Activated naive CD8-positive, alpha-beta T cell treated with anti-CD3 and anti-CD28 coated beads, Interleukin-2, amount 10 ng/mL, durations not matched to agents 7 days and 5 days (primary cell): ENCODE measurements at regions not wholly inside any gene's neighbourhood (a gene's known extent, or its start where the extent isn't known, plus 50 kb on each side); places are given as distances from the start of the nearest gene placed in this dataset.

Experiments used
- ATAC-seq: fragments of 150-1000 bp; cut with Tn5 transposase; one replicate; pipeline ENCODE4 v1.10.0; 2021; ENCODE audit warnings: low read depth, moderate library complexity
- POLR2A ChIA-PET: fragments of 350-600 bp; sonication (Branson Sonifier 250); formaldehyde crosslinking; loops from one replicate; lab custom pipeline; 2021; ENCODE audit warnings: antibody characterized with exemption; lab: Charles Lee
- DNase-seq: peaks from one replicate; pipeline ENCODE4 v3.0.0; 2021
- H3K27ac Mint-ChIP-seq: one replicate; pipeline ENCODE4 v1.8.0; 2022; ENCODE audit warnings: mild to moderate bottlenecking, mixed read lengths
- H3K27me3 Mint-ChIP-seq: one replicate; pipeline ENCODE4 v1.8.0; 2022; ENCODE audit warnings: mild to moderate bottlenecking, moderate library complexity, mixed read lengths
- H3K36me3 Mint-ChIP-seq: one replicate; pipeline ENCODE4 v1.8.0; 2021; ENCODE audit warnings: mild to moderate bottlenecking, mixed read lengths
- H3K4me1 Mint-ChIP-seq: one replicate; pipeline ENCODE4 v1.8.0; 2021; ENCODE audit warnings: mixed read lengths
- H3K4me3 Mint-ChIP-seq: one replicate; pipeline ENCODE4 v1.8.0; 2022; ENCODE audit warnings: mild to moderate bottlenecking, moderate library complexity, mixed read lengths
- H3K9me3 Mint-ChIP-seq: one replicate; pipeline ENCODE4 v1.8.0; 2021; ENCODE audit warnings: mixed read lengths

GRCh38 chr13:84677836-84678235 lies 795.6 kb upstream of the SLITRK1 start:
- Mint-ChIP-seq H3K4me3 (no peak overlapping the region), H3K4me1 (no peaks in the 10 kb centered on the region), H3K27me3 (no peaks in the 10 kb centered on the region), H3K27ac (no peak overlapping the region), H3K36me3 (no peaks in the 10 kb centered on the region), H3K9me3 (no peaks in the 10 kb centered on the region)
- DNase-seq (no peak), ATAC-seq (no peak)
- POLR2A ChIA-PET: no interaction called here

GRCh38 chr13:84672616-84673015 lies 790.3 kb upstream of the SLITRK1 start:
- no peaks in the 10 kb centered on the region for H3K27me3 Mint-ChIP-seq
- POLR2A ChIA-PET: no interaction called here
- DNase-seq: no peak
- no peak overlapping the region for H3K4me3 Mint-ChIP-seq
- H3K9me3 Mint-ChIP-seq: no peaks in the 10 kb centered on the region
- ATAC-seq: no peak
- H3K27ac Mint-ChIP-seq: no peak overlapping the region
- no peaks in the 10 kb centered on the region for H3K4me1 Mint-ChIP-seq
- no peaks in the 10 kb centered on the region for H3K36me3 Mint-ChIP-seq

- no peak for DNase-seq
- H3K9me3 Mint-ChIP-seq: no peaks in the 10 kb centered on the region
- POLR2A ChIA-PET: no interaction called here
- H3K4me3 Mint-ChIP-seq: no peak overlapping the region
- H3K27ac Mint-ChIP-seq: no peak overlapping the region
- no peak for ATAC-seq
- H3K4me1 Mint-ChIP-seq: no peaks in the 10 kb centered on the region
- no peaks in the 10 kb centered on the region for H3K27me3 Mint-ChIP-seq
- no peaks in the 10 kb centered on the region for H3K36me3 Mint-ChIP-seq
Observed at GRCh38 chr13:84670245-84670644, 788.0 kb upstream of the SLITRK1 start.

- no peaks in the 10 kb centered on the region for H3K4me1 Mint-ChIP-seq
- POLR2A ChIA-PET: no interaction called here
- ATAC-seq: no peak
- no peak for DNase-seq
- no peaks in the 10 kb centered on the region for H3K27me3 Mint-ChIP-seq
- no peak overlapping the region for H3K4me3 Mint-ChIP-seq
- no peak overlapping the region for H3K27ac Mint-ChIP-seq
- no peaks in the 10 kb centered on the region for H3K9me3 Mint-ChIP-seq
- no peaks in the 10 kb centered on the region for H3K36me3 Mint-ChIP-seq
Observed at GRCh38 chr13:84668637-84669036, 786.4 kb upstream of the SLITRK1 start.

- no peak for DNase-seq
- no peak overlapping the region for H3K27ac Mint-ChIP-seq
- ATAC-seq: no peak
- POLR2A ChIA-PET: no interaction called here
- H3K27me3 Mint-ChIP-seq: no peaks in the 10 kb centered on the region
- H3K9me3 Mint-ChIP-seq: no peaks in the 10 kb centered on the region
- H3K36me3 Mint-ChIP-seq: no peaks in the 10 kb centered on the region
- no peak overlapping the region for H3K4me3 Mint-ChIP-seq
- H3K4me1 Mint-ChIP-seq: no peaks in the 10 kb centered on the region
Observed at GRCh38 chr13:84662491-84662890, 780.2 kb upstream of the SLITRK1 start.

- Mint-ChIP-seq H3K9me3 (no peaks in the 10 kb centered on the region), H3K4me1 (no peaks in the 10 kb centered on the region), H3K36me3 (no peaks in the 10 kb centered on the region), H3K4me3 (no peak overlapping the region), H3K27me3 (no peaks in the 10 kb centered on the region), H3K27ac (no peak overlapping the region)
- no peak for DNase-seq
- no peak for ATAC-seq
- POLR2A ChIA-PET: no interaction called here
Observed at GRCh38 chr13:84661718-84662117, 779.4 kb upstream of the SLITRK1 start.

- Mint-ChIP-seq H3K4me3 (no peak overlapping the region), H3K36me3 (no peaks in the 10 kb centered on the region), H3K27ac (no peak overlapping the region), H3K4me1 (no peaks in the 10 kb centered on the region), H3K27me3 (no peaks in the 10 kb centered on the region), H3K9me3 (no peaks in the 10 kb centered on the region)
- no peak for ATAC-seq
- POLR2A ChIA-PET: no interaction called here
- no peak for DNase-seq
Observed at GRCh38 chr13:84659359-84659661, 777.0 kb upstream of the SLITRK1 start.

- Mint-ChIP-seq H3K9me3 (no peaks in the 10 kb centered on the region), H3K27ac (no peak overlapping the region), H3K36me3 (no peaks in the 10 kb centered on the region), H3K4me3 (no peak overlapping the region), H3K4me1 (no peaks in the 10 kb centered on the region), H3K27me3 (no peaks in the 10 kb centered on the region)
- POLR2A ChIA-PET: no interaction called here
- ATAC-seq (no peak), DNase-seq (no peak)
Observed at GRCh38 chr13:84658491-84659358, 776.5 kb upstream of the SLITRK1 start.

- no peak for DNase-seq
- Mint-ChIP-seq H3K36me3 (no peaks in the 10 kb centered on the region), H3K4me3 (no peak overlapping the region), H3K9me3 (no peaks in the 10 kb centered on the region), H3K27me3 (no peaks in the 10 kb centered on the region), H3K27ac (no peak overlapping the region), H3K4me1 (no peaks in the 10 kb centered on the region)
- POLR2A ChIA-PET: no interaction called here
- ATAC-seq: no peak
Observed at GRCh38 chr13:84655677-84656076, 773.4 kb upstream of the SLITRK1 start.

GRCh38 chr13:84654654-84655275 lies 772.5 kb upstream of the SLITRK1 start:
- DNase-seq (no peak), ATAC-seq (no peak)
- H3K4me1 Mint-ChIP-seq: no peaks in the 10 kb centered on the region

GRCh38 chr13:84653915-84654534 lies 771.8 kb upstream of the SLITRK1 start:
- no peaks in the 10 kb centered on the region for H3K4me1 Mint-ChIP-seq
- no peak overlapping the region for H3K4me3 Mint-ChIP-seq
- H3K27ac Mint-ChIP-seq: no peak overlapping the region
- no peak for ATAC-seq
- H3K9me3 Mint-ChIP-seq: no peaks in the 10 kb centered on the region
- POLR2A ChIA-PET: no interaction called here
- no peak for DNase-seq
- no peaks in the 10 kb centered on the region for H3K27me3 Mint-ChIP-seq
- no peaks in the 10 kb centered on the region for H3K36me3 Mint-ChIP-seq

More at GRCh38 chr13:84654654-84655275, 772.5 kb upstream of the SLITRK1 start:
- H3K36me3 Mint-ChIP-seq: no peaks in the 10 kb centered on the region
- no peak overlapping the region for H3K27ac Mint-ChIP-seq
- POLR2A ChIA-PET: no interaction called here
- H3K4me3 Mint-ChIP-seq: no peak overlapping the region
- H3K9me3 Mint-ChIP-seq: no peaks in the 10 kb centered on the region
- no peaks in the 10 kb centered on the region for H3K27me3 Mint-ChIP-seq

- POLR2A ChIA-PET: no interaction called here
- no peak overlapping the region for H3K27ac Mint-ChIP-seq
- no peak for ATAC-seq
- H3K4me3 Mint-ChIP-seq: no peak overlapping the region
- H3K9me3 Mint-ChIP-seq: no peaks in the 10 kb centered on the region
- H3K27me3 Mint-ChIP-seq: no peaks in the 10 kb centered on the region
- H3K36me3 Mint-ChIP-seq: no peaks in the 10 kb centered on the region
- DNase-seq: no peak
- no peaks in the 10 kb centered on the region for H3K4me1 Mint-ChIP-seq
Observed at GRCh38 chr13:84651705-84652104, 769.4 kb upstream of the SLITRK1 start.

- Mint-ChIP-seq H3K9me3 (no peaks in the 10 kb centered on the region), H3K4me1 (no peaks in the 10 kb centered on the region), H3K27me3 (no peaks in the 10 kb centered on the region), H3K4me3 (no peak overlapping the region), H3K36me3 (no peaks in the 10 kb centered on the region), H3K27ac (no peak overlapping the region)
- POLR2A ChIA-PET: no interaction called here
- no peak for ATAC-seq
- DNase-seq: no peak
Observed at GRCh38 chr13:84651288-84651687, 769.0 kb upstream of the SLITRK1 start.

- DNase-seq (no peak), ATAC-seq (no peak)
- POLR2A ChIA-PET: no interaction called here
- Mint-ChIP-seq H3K36me3 (no peaks in the 10 kb centered on the region), H3K9me3 (no peaks in the 10 kb centered on the region), H3K4me3 (no peak overlapping the region), H3K27ac (no peak overlapping the region), H3K4me1 (no peaks in the 10 kb centered on the region), H3K27me3 (no peaks in the 10 kb centered on the region)
Observed at GRCh38 chr13:84649853-84650252, 767.6 kb upstream of the SLITRK1 start.
